GM12891 (cell line): ENCODE measurements at regions not wholly inside any gene's neighbourhood (a gene's known extent, or its start where the extent isn't known, plus 50 kb on each side); places are given as distances from the start of the nearest gene placed in this dataset.

Experiments
- POLR2A ChIP-seq: IDR thresholded peaks from 2 replicates; pipeline ENCODE4 v1.6.1; 2011; ENCODE audit warnings: low read depth, low read length, control low read depth
- POLR2AphosphoS5 ChIP-seq: IDR thresholded peaks from 2 replicates; pipeline ENCODE4 v1.6.1; 2011; ENCODE audit warnings: low read depth, low read length, control low read depth
- POU2F2 ChIP-seq: IDR thresholded peaks from 2 replicates; pipeline ENCODE4 v1.6.1; 2011; ENCODE audit warnings: low read depth, mild to moderate bottlenecking, control low read depth, low read length, moderate library complexity
- SPI1 ChIP-seq: IDR thresholded peaks from 2 replicates; pipeline ENCODE4 v1.6.1; 2011; ENCODE audit warnings: low read depth, low read length, control low read depth
- TAF1 ChIP-seq: IDR thresholded peaks from 2 replicates; pipeline ENCODE4 v1.6.1; 2011; ENCODE audit warnings: low read depth, low read length, control low read depth

DNA sequence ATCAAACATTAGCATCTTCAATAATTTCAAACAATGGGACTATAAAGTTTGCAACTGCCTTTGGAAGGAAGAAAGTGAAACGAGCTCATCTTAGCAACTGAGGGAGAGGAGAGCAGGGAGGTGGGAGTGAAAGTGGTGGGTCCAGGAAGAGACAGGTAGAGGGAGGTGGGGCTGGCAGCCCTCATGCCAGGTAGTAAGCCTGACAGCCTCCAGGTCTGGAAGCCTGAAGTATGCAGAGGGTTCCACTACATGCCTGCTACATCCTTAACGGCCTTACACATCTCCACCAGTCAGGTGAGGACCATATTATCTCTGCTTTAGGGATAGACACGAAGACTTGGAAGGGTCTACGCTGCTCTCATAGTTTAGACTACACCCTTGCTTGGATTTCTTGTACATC, 201.1 kb upstream of the TWIST2 start:
- TF ChIP-seq POLR2A (no peak), POLR2AphosphoS5 (no peak), TAF1 (no peak), SPI1 (no peak), POU2F2 (no peak)
